DOHH2 (cell line): ENCODE measurements at regions not wholly inside any gene's neighbourhood (a gene's known extent, or its start where the extent isn't known, plus 50 kb on each side); places are given as distances from the start of the nearest gene placed in this dataset.

Source experiments
- H3F3A ChIP-seq: fragments of 200-600 bp; sonication (generic), shearing (Covaris generic); 2 replicates; pipeline ENCODE4 v1.6.0; 2016; ENCODE audit warnings: antibody characterized with exemption, mild to moderate bottlenecking; ENCODE audit not compliant: control insufficient read depth, insufficient read depth
- H3K27ac ChIP-seq: fragments of 200-600 bp; sonication (generic); 2 replicates; pipeline ENCODE4 v1.5.1; 2014; ENCODE audit warnings: low read depth, mild to moderate bottlenecking, low read length, moderate library complexity
- H3K27me3 ChIP-seq: fragments of 200-600 bp; sonication (generic); 2 replicates; pipeline ENCODE4 v1.6.1; 2014; ENCODE audit warnings: mild to moderate bottlenecking, low read length, mixed read lengths; ENCODE audit not compliant: control insufficient read depth
- H3K36me3 ChIP-seq: fragments of 200-600 bp; sonication (generic); 2 replicates; pipeline ENCODE4 v1.6.1; 2014; ENCODE audit warnings: mild to moderate bottlenecking, low read length, moderate library complexity, mixed read lengths; ENCODE audit not compliant: control insufficient read depth
- H3K4me1 ChIP-seq: fragments of 200-600 bp; sonication (generic); 2 replicates; pipeline ENCODE4 v1.6.1; 2014; ENCODE audit warnings: mild to moderate bottlenecking, low read length, mixed read lengths; ENCODE audit not compliant: control insufficient read depth
- H3K4me2 ChIP-seq: fragments of 200-600 bp; sonication (generic); 2 replicates; pipeline ENCODE4 v1.6.0; 2014; ENCODE audit warnings: mild to moderate bottlenecking, low read length, moderate library complexity
- H3K4me3 ChIP-seq: fragments of 200-600 bp; sonication (generic); 2 replicates; pipeline ENCODE4 v1.5.1; 2014; ENCODE audit warnings: mild to moderate bottlenecking, low read length, mixed read lengths
- H3K79me2 ChIP-seq: fragments of 200-600 bp; sonication (generic); 2 replicates; pipeline ENCODE4 v1.6.1; 2014; ENCODE audit warnings: mild to moderate bottlenecking, low read length, mixed read lengths; ENCODE audit not compliant: control insufficient read depth
- H3K9me2 ChIP-seq: fragments of 200-600 bp; sonication (generic); replicated peaks from 2 replicates; pipeline ENCODE4 v1.6.1; 2014; ENCODE audit warnings: mild to moderate bottlenecking, low read length, mixed read lengths; ENCODE audit not compliant: control insufficient read depth
- H3K9me3 ChIP-seq: fragments of 200-600 bp; sonication (generic); 2 replicates; pipeline ENCODE4 v1.6.1; 2014; ENCODE audit warnings: antibody characterized with exemption, low read length, mixed read lengths; ENCODE audit not compliant: control insufficient read depth, insufficient read depth
- H4K20me1 ChIP-seq: fragments of 200-600 bp; sonication (generic); 2 replicates; pipeline ENCODE4 v1.6.0; 2014; ENCODE audit warnings: low read depth, mild to moderate bottlenecking, antibody characterized with exemption, low read length, moderate library complexity; ENCODE audit not compliant: control insufficient read depth, insufficient read depth
- EZH2phosphoT487 ChIP-seq: fragments of 200-600 bp; sonication (generic); IDR thresholded peaks from 2 replicates; pipeline ENCODE4 v1.6.1; 2017; ENCODE audit warnings: borderline replicate concordance, mild to moderate bottlenecking, antibody characterized with exemption, low read length, moderate library complexity, mixed read lengths
- TF ChIP-seq, protein P1 (sequence below): fragments of 200-600 bp; sonication (generic); IDR thresholded peaks from one replicate; pipeline ENCODE4 v1.5.1; 2014; ENCODE audit warnings: antibody characterized with exemption, mild to moderate bottlenecking, low read depth, low read length; ENCODE audit not compliant: poor library complexity, severe bottlenecking

DNA sequence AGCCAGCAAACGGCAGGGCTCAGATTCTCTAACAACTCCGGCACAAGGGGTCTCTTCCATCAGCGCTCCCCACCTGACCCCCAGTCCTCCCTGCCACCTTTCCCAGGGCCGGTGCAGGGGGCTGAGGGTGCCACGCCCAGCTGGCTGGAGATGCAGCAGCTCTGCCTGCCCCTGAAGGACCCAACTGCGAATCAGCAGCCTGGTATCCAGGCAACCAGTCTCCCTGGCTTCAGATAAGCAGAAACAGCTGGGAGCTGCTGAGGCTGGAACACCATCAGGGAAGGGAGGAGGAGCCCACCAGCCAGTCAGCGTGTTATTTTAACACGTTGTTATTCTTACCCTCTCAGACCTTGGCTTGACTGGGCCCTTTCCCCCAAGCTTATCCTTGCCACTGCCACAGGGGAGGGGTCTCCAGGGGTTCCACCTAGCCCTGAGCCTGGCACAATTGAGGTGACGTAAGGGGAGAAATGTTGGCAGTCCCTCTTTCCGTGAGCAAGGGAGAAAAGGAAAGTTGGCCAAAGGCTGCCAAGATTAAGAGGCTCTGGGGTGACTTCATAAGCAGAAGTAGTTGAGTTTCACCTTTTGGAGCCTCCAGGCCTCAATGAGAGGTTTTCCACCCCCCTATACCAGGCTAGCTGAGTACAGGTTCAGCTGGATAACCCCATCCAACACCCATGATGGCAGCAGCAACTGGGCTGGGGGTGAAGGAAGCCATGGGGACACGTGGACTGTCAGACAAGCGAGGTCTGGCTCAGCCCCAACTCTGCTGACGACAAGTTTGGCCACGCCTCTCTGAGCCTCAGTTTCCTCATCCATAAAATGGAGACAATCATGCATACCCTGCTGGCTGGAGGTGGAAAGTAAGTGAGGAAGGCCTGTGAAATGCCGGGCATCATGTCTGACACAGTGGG, 91.1 kb downstream of the IRF2BPL start:
- H3K4me3 ChIP-seq = no peak overlapping the region
- H4K20me1 ChIP-seq = no peaks in the 10 kb centered on the region
- H3K4me2 ChIP-seq = no peak overlapping the region
- H3K4me1 ChIP-seq = no peaks in the 10 kb centered on the region
- H3K27ac ChIP-seq = no peak overlapping the region
- no peaks in the 10 kb centered on the region for H3K36me3 ChIP-seq
- TF ChIP-seq, protein P1, sequence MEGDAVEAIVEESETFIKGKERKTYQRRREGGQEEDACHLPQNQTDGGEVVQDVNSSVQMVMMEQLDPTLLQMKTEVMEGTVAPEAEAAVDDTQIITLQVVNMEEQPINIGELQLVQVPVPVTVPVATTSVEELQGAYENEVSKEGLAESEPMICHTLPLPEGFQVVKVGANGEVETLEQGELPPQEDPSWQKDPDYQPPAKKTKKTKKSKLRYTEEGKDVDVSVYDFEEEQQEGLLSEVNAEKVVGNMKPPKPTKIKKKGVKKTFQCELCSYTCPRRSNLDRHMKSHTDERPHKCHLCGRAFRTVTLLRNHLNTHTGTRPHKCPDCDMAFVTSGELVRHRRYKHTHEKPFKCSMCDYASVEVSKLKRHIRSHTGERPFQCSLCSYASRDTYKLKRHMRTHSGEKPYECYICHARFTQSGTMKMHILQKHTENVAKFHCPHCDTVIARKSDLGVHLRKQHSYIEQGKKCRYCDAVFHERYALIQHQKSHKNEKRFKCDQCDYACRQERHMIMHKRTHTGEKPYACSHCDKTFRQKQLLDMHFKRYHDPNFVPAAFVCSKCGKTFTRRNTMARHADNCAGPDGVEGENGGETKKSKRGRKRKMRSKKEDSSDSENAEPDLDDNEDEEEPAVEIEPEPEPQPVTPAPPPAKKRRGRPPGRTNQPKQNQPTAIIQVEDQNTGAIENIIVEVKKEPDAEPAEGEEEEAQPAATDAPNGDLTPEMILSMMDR = no peak
- TF ChIP-seq EZH2phosphoT487 = no peak
- H3K79me2 ChIP-seq = no peaks in the 10 kb centered on the region
- no peaks in the 10 kb centered on the region for H3K9me2 ChIP-seq
- H3K27me3 ChIP-seq = peaks cover 23% of the 10 kb centered on the region
- no peaks in the 10 kb centered on the region for H3F3A ChIP-seq
- H3K9me3 ChIP-seq = no peaks in the 10 kb centered on the region

DNA sequence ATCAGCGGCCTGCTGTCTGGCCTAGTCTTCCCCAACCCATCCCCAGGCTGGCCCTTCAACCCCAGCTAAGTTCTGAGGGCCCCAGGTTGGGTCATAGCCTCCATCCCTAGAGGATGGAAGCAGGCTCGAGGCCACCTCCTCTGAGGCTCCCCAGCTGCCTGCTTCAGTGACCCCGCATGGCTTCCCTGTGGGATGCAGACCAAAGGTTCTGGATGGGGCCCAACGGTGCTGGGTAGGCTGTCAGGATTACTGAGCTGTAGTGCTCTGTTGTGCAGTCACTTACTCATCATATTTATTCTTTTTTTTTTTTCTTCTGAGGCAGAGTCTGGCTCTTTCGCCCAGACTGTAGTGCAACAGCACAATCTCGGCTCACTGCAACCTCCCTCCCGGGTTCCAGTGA, 92.0 kb downstream of the IRF2BPL start:
- TF ChIP-seq, protein P1 = no peak
- TF ChIP-seq EZH2phosphoT487 = no peak
- no peaks in the 10 kb centered on the region for H3K79me2 ChIP-seq
- H4K20me1 ChIP-seq = no peaks in the 10 kb centered on the region
- H3K27ac ChIP-seq = no peak overlapping the region
- H3K9me2 ChIP-seq = no peaks in the 10 kb centered on the region
- H3K4me1 ChIP-seq = no peaks in the 10 kb centered on the region
- no peak overlapping the region for H3K4me3 ChIP-seq
- H3K36me3 ChIP-seq = no peaks in the 10 kb centered on the region
- no peak overlapping the region for H3K4me2 ChIP-seq
- H3K27me3 ChIP-seq = peaks cover 23% of the 10 kb centered on the region
- H3F3A ChIP-seq = no peaks in the 10 kb centered on the region
- no peaks in the 10 kb centered on the region for H3K9me3 ChIP-seq

DNA sequence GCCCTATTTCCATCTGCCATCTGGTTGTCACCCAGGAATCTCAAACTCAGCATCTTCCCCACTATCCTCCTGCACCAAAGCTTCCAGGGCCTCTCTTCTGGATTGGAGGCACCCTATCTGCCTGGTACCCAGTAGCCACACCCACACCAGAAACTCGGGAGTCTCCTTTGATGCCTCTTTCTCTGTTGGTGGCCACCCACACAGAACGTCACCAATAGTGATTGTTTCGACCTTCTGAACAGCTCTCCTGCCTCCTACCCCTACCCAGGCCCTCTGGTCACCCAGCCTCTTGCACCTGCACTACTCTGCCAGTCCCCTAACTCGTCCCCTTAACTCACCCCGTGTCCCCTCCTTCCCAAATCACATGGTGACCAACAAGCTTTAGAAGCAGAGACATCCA, 95.0 kb downstream of the IRF2BPL start:
- no peak for TF ChIP-seq EZH2phosphoT487
- TF ChIP-seq, protein P1 = no peak
- H3K4me1 ChIP-seq = no peaks in the 10 kb centered on the region

More for the DNA sequence above, 95.0 kb downstream of the IRF2BPL start:
- Histone ChIP-seq H3K27ac (no peak overlapping the region), H3K79me2 (no peaks in the 10 kb centered on the region), H3K9me3 (no peaks in the 10 kb centered on the region), H3K4me3 (no peak overlapping the region), H3F3A (no peaks in the 10 kb centered on the region), H3K4me2 (no peak overlapping the region), H3K36me3 (no peaks in the 10 kb centered on the region), H3K9me2 (no peaks in the 10 kb centered on the region), H3K27me3 (peaks cover 37% of the 10 kb centered on the region), H4K20me1 (no peaks in the 10 kb centered on the region)
